ENCODE measurements at regions not wholly inside any gene's neighbourhood (a gene's known extent, or its start where the extent isn't known, plus 50 kb on each side); places are given as distances from the start of the nearest gene placed in this dataset.

GRCh38 chr4:138088449-138089208 is 153.5 kb downstream of the SLC7A11 start:
- TF ChIP-seq SIN3A (IDR thresholded peaks at IDR 0.05; ENCODE audit: borderline replicate concordance, insufficient read depth, low read depth, low read length) (no peak), POLR2AphosphoS5 (IDR thresholded peaks at IDR 0.05; ENCODE audit: low read depth, low read length) (no peak)
- TF ChIP-seq, protein P1, sequence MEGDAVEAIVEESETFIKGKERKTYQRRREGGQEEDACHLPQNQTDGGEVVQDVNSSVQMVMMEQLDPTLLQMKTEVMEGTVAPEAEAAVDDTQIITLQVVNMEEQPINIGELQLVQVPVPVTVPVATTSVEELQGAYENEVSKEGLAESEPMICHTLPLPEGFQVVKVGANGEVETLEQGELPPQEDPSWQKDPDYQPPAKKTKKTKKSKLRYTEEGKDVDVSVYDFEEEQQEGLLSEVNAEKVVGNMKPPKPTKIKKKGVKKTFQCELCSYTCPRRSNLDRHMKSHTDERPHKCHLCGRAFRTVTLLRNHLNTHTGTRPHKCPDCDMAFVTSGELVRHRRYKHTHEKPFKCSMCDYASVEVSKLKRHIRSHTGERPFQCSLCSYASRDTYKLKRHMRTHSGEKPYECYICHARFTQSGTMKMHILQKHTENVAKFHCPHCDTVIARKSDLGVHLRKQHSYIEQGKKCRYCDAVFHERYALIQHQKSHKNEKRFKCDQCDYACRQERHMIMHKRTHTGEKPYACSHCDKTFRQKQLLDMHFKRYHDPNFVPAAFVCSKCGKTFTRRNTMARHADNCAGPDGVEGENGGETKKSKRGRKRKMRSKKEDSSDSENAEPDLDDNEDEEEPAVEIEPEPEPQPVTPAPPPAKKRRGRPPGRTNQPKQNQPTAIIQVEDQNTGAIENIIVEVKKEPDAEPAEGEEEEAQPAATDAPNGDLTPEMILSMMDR (IDR thresholded peaks at IDR 0.05), result no peak

Data from Panc1 (cell line).